HG03045 (cell line): ENCODE measurements at regions not wholly inside any gene's neighbourhood (a gene's known extent, or its start where the extent isn't known, plus 50 kb on each side); places are given as distances from the start of the nearest gene placed in this dataset.

ENCODE experiments used
- ATAC-seq: cut with Tn5 transposase; IDR thresholded peaks from one replicate; pipeline ENCODE4 v1.9.1; 2021; ENCODE audit warnings: mild to moderate bottlenecking, moderate library complexity; ENCODE audit not compliant: unreplicated experiment

- ATAC-seq, result no peak
Measured at GRCh38 chr10:125460326-125460725, 222.6 kb downstream of the TEX36 start.

- ATAC-seq, result no peak
Measured at GRCh38 chr10:125457406-125457805, 225.6 kb downstream of the TEX36 start.

- no peak for ATAC-seq
Measured at GRCh38 chr10:125455855-125456254, 227.1 kb downstream of the TEX36 start.

- no peak for ATAC-seq
Measured at GRCh38 chr10:125455431-125455830, 227.5 kb downstream of the TEX36 start.

GRCh38 chr10:125451319-125451718, 231.6 kb downstream of the TEX36 start:
- no peak for ATAC-seq

- no peak for ATAC-seq
Measured at GRCh38 chr10:125450218-125450617, 232.7 kb downstream of the TEX36 start.

- no peak for ATAC-seq
Measured at GRCh38 chr10:125449571-125449970, 233.4 kb downstream of the TEX36 start.

- ATAC-seq, result no peak
Measured at GRCh38 chr10:125448596-125448995, 234.4 kb downstream of the TEX36 start.

- ATAC-seq, result no peak
Measured at GRCh38 chr10:125444790-125445189, 238.2 kb downstream of the TEX36 start.

GRCh38 chr10:125442856-125443540, 240.0 kb downstream of the TEX36 start:
- ATAC-seq, result no peak

GRCh38 chr10:125441151-125441550, 241.8 kb downstream of the TEX36 start:
- ATAC-seq, result no peak

GRCh38 chr10:125431149-125431548, 251.8 kb downstream of the TEX36 start:
- ATAC-seq, result no peak

GRCh38 chr10:125428054-125428453, 254.9 kb downstream of the TEX36 start:
- no peak for ATAC-seq

GRCh38 chr10:125424191-125424847, 258.6 kb downstream of the TEX36 start:
- ATAC-seq, result no peak

- no peak for ATAC-seq
Measured at GRCh38 chr10:125423569-125423968, 259.4 kb downstream of the TEX36 start.

- ATAC-seq, result no peak
Measured at GRCh38 chr10:125419831-125420230, 259.5 kb upstream of the CTBP2 start.

GRCh38 chr10:125419146-125419545, 258.8 kb upstream of the CTBP2 start:
- ATAC-seq, result no peak

- ATAC-seq, result no peak
Measured at GRCh38 chr10:125417605-125418004, 257.2 kb upstream of the CTBP2 start.

- no peak for ATAC-seq
Measured at GRCh38 chr10:125415964-125416363, 255.6 kb upstream of the CTBP2 start.

- ATAC-seq, result no peak
Measured at GRCh38 chr10:125415006-125415633, 254.8 kb upstream of the CTBP2 start.

- no peak for ATAC-seq
Measured at GRCh38 chr10:125411724-125412123, 251.4 kb upstream of the CTBP2 start.

- no peak for ATAC-seq
Measured at GRCh38 chr10:125409756-125410155, 249.4 kb upstream of the CTBP2 start.
